Osteocyte (in vitro differentiated cells): ENCODE measurements at regions not wholly inside any gene's neighbourhood (a gene's known extent, or its start where the extent isn't known, plus 50 kb on each side); places are given as distances from the start of the nearest gene placed in this dataset.

Experiments
- DNase-seq: peaks from one replicate; pipeline ENCODE4 v3.0.0; 2021; ENCODE audit warnings: mixed read lengths; ENCODE audit not compliant: unreplicated experiment; ENCODE audit errors: extremely low spot score
- H3K27ac Mint-ChIP-seq: one replicate; pipeline ENCODE4 v1.8.0; 2021; ENCODE audit warnings: mild to moderate bottlenecking, mixed read lengths; ENCODE audit not compliant: unreplicated experiment
- H3K27me3 Mint-ChIP-seq: one replicate; pipeline ENCODE4 v1.8.0; 2021; ENCODE audit warnings: mixed read lengths; ENCODE audit not compliant: unreplicated experiment
- H3K36me3 Mint-ChIP-seq: one replicate; pipeline ENCODE4 v1.8.0; 2021; ENCODE audit warnings: mixed read lengths; ENCODE audit not compliant: unreplicated experiment
- H3K4me1 Mint-ChIP-seq: one replicate; pipeline ENCODE4 v1.8.0; 2021; ENCODE audit warnings: mixed read lengths; ENCODE audit not compliant: unreplicated experiment
- H3K4me3 Mint-ChIP-seq: one replicate; pipeline ENCODE4 v1.8.0; 2021; ENCODE audit warnings: mild to moderate bottlenecking, moderate library complexity, mixed read lengths; ENCODE audit not compliant: unreplicated experiment
- H3K9me3 Mint-ChIP-seq: one replicate; pipeline ENCODE4 v1.8.0; 2021; ENCODE audit warnings: mixed read lengths; ENCODE audit not compliant: unreplicated experiment
- TF ChIP-seq, protein P1 (sequence below): fragments of 200-600 bp; sonication (generic); IDR thresholded peaks from 2 replicates; pipeline ENCODE4 v1.5.0; 2021; ENCODE audit warnings: antibody characterized with exemption, mild to moderate bottlenecking, moderate library complexity

DNA sequence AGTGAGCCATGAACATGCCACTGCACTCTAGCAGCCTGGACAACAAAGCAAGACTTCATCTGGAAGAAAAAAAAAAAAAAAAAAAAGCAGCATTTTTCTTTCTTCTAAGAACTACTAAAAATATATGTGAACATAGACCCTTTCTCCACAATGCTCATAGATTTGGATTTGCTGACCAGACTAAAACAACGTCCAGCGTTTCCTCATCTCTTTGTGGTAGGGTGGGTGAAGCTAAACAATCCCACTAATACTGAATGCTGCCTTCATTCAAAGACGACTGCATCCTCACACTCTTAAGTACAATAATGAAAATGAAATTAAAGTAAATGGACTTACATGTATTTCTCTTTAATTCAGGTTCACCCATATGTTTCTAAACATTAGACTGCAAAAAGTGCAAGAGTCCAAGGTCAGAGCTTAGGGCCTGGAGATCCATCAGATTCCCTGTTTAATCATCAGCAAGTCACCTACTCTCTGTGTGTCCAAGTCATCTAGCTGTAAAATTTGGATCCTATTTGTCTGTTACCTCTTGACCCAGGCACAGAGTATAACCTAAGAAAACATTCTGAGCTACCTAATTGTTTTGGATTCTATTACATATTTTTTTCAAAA lies 99.4 kb upstream of the NHSL1 start:
- no peak overlapping the region for H3K4me3 Mint-ChIP-seq
- no peak overlapping the region for H3K27ac Mint-ChIP-seq
- DNase-seq, result no peak
- no peaks in the 10 kb centered on the region for H3K27me3 Mint-ChIP-seq
- no peaks in the 10 kb centered on the region for H3K36me3 Mint-ChIP-seq
- H3K4me1 Mint-ChIP-seq, result peaks cover 18% of the 10 kb centered on the region
- TF ChIP-seq, protein P1, sequence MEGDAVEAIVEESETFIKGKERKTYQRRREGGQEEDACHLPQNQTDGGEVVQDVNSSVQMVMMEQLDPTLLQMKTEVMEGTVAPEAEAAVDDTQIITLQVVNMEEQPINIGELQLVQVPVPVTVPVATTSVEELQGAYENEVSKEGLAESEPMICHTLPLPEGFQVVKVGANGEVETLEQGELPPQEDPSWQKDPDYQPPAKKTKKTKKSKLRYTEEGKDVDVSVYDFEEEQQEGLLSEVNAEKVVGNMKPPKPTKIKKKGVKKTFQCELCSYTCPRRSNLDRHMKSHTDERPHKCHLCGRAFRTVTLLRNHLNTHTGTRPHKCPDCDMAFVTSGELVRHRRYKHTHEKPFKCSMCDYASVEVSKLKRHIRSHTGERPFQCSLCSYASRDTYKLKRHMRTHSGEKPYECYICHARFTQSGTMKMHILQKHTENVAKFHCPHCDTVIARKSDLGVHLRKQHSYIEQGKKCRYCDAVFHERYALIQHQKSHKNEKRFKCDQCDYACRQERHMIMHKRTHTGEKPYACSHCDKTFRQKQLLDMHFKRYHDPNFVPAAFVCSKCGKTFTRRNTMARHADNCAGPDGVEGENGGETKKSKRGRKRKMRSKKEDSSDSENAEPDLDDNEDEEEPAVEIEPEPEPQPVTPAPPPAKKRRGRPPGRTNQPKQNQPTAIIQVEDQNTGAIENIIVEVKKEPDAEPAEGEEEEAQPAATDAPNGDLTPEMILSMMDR, result no peak
- no peaks in the 10 kb centered on the region for H3K9me3 Mint-ChIP-seq

DNA sequence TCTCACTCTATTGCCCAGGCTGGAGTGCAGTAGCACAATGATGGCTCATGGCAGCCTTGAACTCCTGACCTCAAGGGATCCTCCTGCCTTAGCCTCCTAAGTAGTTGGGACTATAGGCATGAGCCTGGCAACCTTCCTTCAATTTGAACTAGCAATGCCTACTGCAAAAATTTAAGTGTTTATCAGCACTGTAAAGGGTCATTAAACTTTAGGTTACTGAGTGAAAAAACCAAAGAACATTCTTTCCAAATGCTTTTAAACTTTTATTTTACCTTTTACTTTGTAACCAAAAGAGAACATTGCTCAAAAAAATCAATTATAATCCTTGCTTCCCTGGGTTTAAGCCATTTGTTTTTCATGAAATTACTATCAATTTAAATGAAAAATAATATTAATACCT lies 101.0 kb upstream of the NHSL1 start:
- H3K4me3 Mint-ChIP-seq, result no peak overlapping the region
- peaks cover 10% of the 10 kb centered on the region for H3K4me1 Mint-ChIP-seq
- H3K9me3 Mint-ChIP-seq, result no peaks in the 10 kb centered on the region
- no peak overlapping the region for H3K27ac Mint-ChIP-seq
- TF ChIP-seq, protein P1, result no peak
- H3K36me3 Mint-ChIP-seq, result no peaks in the 10 kb centered on the region
- no peaks in the 10 kb centered on the region for H3K27me3 Mint-ChIP-seq
- DNase-seq, result no peak

DNA sequence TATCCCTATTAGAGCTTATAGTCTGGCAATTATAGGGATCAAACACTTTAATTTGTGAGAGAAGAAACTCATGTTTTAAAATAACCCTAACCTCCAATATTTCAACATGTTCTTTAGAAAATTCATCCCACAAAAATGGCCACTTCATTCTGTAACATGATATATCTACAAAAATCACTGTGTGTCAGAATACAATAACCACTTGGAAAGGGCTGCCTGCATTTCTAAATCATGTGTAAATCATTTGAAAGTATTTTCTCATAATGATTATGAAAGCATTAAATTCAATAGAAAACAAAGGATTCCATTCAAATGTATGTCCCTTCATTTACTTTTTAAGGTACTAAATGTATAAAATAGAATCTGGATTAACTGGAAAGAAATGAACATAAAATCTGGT lies 101.4 kb upstream of the NHSL1 start:
- no peaks in the 10 kb centered on the region for H3K27me3 Mint-ChIP-seq
- TF ChIP-seq, protein P1, result no peak
- H3K27ac Mint-ChIP-seq, result peak overlapping the region; percentile 52
- no peak overlapping the region for H3K4me3 Mint-ChIP-seq
- H3K36me3 Mint-ChIP-seq, result no peaks in the 10 kb centered on the region
- no peaks in the 10 kb centered on the region for H3K9me3 Mint-ChIP-seq
- DNase-seq, result no peak
- peaks cover 10% of the 10 kb centered on the region for H3K4me1 Mint-ChIP-seq

DNA sequence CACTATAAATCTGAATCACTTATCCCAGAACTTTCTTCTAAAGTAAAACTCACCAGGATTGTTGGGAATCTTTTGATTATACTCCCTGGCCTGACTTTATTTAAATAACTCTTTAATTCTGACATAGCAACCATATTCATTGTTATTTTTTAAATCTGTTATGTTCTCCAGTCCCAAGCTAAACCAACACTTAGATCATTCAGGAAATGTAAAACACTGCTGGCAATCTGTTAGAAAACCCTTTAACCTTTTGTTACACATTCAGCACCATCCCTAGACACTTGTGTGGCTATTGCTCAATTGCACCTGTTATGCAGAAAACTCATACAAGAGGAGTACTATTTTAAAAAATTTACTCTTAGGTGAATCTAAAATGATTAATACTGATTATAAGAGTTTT lies 101.8 kb upstream of the NHSL1 start:
- no peak for DNase-seq
- H3K36me3 Mint-ChIP-seq, result no peaks in the 10 kb centered on the region
- TF ChIP-seq, protein P1, result no peak
- H3K27ac Mint-ChIP-seq, result peak overlapping the region; percentile 52
- peaks cover 10% of the 10 kb centered on the region for H3K4me1 Mint-ChIP-seq
- no peak overlapping the region for H3K4me3 Mint-ChIP-seq
- no peaks in the 10 kb centered on the region for H3K27me3 Mint-ChIP-seq
- no peaks in the 10 kb centered on the region for H3K9me3 Mint-ChIP-seq

DNA sequence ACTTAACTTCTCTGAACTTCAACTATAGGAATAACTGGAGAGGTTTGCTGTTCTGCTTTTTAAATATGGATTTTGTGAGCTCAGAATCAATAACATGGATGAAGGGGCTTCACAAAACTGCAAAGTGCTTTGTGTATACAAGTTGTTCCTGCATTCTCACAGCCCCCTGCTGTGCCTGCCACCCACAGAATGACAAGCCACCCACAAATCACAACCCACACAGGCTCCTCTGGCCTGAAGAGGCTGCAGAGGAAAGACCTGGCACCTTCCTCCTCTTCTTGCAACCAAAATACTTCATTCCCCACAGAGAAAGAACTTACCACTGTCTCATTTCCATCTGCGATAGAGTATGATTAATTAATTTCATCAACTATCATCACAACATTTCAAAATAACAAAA lies 106.7 kb upstream of the NHSL1 start:
- no peak for DNase-seq
- Mint-ChIP-seq H3K36me3 (no peaks in the 10 kb centered on the region), H3K4me1 (peaks cover 9% of the 10 kb centered on the region), H3K27me3 (no peaks in the 10 kb centered on the region), H3K9me3 (no peaks in the 10 kb centered on the region), H3K4me3 (no peak overlapping the region), H3K27ac (no peak overlapping the region)
- TF ChIP-seq, protein P1, result no peak
